ENCODE measurements at regions not wholly inside any gene's neighbourhood (a gene's known extent, or its start where the extent isn't known, plus 50 kb on each side); places are given as distances from the start of the nearest gene placed in this dataset.

DNA sequence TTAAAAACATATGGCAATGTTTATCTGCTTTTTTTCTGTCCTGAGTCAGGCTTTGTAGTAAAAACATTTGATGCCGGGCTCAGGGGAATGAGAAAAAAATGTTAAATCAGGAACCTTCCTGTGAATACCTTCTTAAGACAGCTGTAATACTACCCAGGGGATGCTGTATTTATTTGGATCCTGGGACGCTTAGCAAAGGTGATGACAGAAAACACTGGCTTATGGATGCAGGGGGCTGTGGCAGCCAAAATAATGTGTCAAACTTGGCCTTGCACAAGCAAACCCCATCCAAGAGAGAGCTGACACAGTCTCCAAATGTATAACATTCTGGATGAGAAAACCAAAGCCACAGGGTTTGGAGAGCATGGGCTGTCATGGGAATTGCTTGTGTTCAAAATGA lies 438.2 kb upstream of the PROK2 start:
- H3K9me3 ChIP-seq (ENCODE audit: low read depth), result peaks cover 14% of the 10 kb centered on the region
- no peak overlapping the region for H3K4me2 ChIP-seq
- Mint-ChIP-seq H3K9me3 (peaks cover 33% of the 10 kb centered on the region), H3K27me3 (ENCODE audit: insufficient read depth, low read depth) (peaks cover 4% of the 10 kb centered on the region), H3K36me3 (no peaks in the 10 kb centered on the region), H3K4me3 (no peak overlapping the region), H3K4me1 (no peaks in the 10 kb centered on the region), H3K27ac (no peak overlapping the region)
- no peak overlapping the region for H2AFZ ChIP-seq (replicated peaks)
- H3K36me3 ChIP-seq, result no peaks in the 10 kb centered on the region
- no peak for DNase-seq (ENCODE audit: low spot score)
- H3K79me2 ChIP-seq (ENCODE audit: low read depth), result no peaks in the 10 kb centered on the region
- no peak overlapping the region for H3K4me3 ChIP-seq
- H3K27me3 ChIP-seq, result no peaks in the 10 kb centered on the region
- H3F3A ChIP-seq (ENCODE audit: low read depth), result no peaks in the 10 kb centered on the region
- no peak overlapping the region for H3K9ac ChIP-seq
- H3K27ac ChIP-seq, result no peak overlapping the region
- TF ChIP-seq, protein P1, sequence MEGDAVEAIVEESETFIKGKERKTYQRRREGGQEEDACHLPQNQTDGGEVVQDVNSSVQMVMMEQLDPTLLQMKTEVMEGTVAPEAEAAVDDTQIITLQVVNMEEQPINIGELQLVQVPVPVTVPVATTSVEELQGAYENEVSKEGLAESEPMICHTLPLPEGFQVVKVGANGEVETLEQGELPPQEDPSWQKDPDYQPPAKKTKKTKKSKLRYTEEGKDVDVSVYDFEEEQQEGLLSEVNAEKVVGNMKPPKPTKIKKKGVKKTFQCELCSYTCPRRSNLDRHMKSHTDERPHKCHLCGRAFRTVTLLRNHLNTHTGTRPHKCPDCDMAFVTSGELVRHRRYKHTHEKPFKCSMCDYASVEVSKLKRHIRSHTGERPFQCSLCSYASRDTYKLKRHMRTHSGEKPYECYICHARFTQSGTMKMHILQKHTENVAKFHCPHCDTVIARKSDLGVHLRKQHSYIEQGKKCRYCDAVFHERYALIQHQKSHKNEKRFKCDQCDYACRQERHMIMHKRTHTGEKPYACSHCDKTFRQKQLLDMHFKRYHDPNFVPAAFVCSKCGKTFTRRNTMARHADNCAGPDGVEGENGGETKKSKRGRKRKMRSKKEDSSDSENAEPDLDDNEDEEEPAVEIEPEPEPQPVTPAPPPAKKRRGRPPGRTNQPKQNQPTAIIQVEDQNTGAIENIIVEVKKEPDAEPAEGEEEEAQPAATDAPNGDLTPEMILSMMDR (IDR thresholded peaks at IDR 0.05), result no peak
- TF ChIP-seq EZH2phosphoT487 (IDR thresholded peaks at IDR 0.05) (no peak), EZH2 (IDR thresholded peaks at IDR 0.05) (no peak)
- H3K4me1 ChIP-seq, result no peaks in the 10 kb centered on the region
- H4K20me1 ChIP-seq (ENCODE audit: low read depth), result no peaks in the 10 kb centered on the region

DNA sequence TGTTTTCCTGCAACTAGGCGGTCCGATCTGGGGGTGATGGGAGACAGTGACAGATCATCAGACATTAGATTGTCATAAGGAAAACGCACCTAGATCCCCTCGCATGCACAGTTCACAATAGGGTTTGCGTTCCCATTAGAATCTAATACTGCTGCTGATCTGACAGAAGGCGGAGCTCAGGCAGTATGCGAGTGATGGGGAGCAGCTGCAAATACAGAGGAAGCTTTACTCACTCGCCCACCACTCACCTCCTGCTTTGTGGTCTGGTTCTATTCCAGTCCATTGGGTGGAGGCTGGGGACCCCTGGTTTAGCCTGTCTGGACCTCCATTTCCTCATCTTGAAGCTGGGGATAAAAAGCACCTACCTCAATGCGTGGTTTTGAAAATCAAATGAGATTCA lies 437.5 kb upstream of the PROK2 start:
- no peaks in the 10 kb centered on the region for H3K36me3 ChIP-seq
- no peak overlapping the region for H3K9ac ChIP-seq
- peaks cover 14% of the 10 kb centered on the region for H3K9me3 ChIP-seq (ENCODE audit: low read depth)
- Mint-ChIP-seq H3K27ac (no peak overlapping the region), H3K27me3 (ENCODE audit: insufficient read depth, low read depth) (peaks cover 2% of the 10 kb centered on the region), H3K9me3 (peaks cover 29% of the 10 kb centered on the region), H3K4me1 (no peaks in the 10 kb centered on the region), H3K36me3 (no peaks in the 10 kb centered on the region), H3K4me3 (no peak overlapping the region)
- H3F3A ChIP-seq (ENCODE audit: low read depth), result no peaks in the 10 kb centered on the region
- no peak overlapping the region for H3K4me3 ChIP-seq
- no peak overlapping the region for H3K4me2 ChIP-seq
- no peak overlapping the region for H3K27ac ChIP-seq
- no peak overlapping the region for H2AFZ ChIP-seq (replicated peaks)
- H3K4me1 ChIP-seq, result no peaks in the 10 kb centered on the region
- no peaks in the 10 kb centered on the region for H3K27me3 ChIP-seq
- no peaks in the 10 kb centered on the region for H4K20me1 ChIP-seq (ENCODE audit: low read depth)
- no peak for DNase-seq (ENCODE audit: low spot score)
- TF ChIP-seq EZH2 (IDR thresholded peaks at IDR 0.05), result no peak
- TF ChIP-seq EZH2phosphoT487 (IDR thresholded peaks at IDR 0.05), result no peak
- TF ChIP-seq, protein P1 (IDR thresholded peaks at IDR 0.05), result no peak
- no peaks in the 10 kb centered on the region for H3K79me2 ChIP-seq (ENCODE audit: low read depth)

DNA sequence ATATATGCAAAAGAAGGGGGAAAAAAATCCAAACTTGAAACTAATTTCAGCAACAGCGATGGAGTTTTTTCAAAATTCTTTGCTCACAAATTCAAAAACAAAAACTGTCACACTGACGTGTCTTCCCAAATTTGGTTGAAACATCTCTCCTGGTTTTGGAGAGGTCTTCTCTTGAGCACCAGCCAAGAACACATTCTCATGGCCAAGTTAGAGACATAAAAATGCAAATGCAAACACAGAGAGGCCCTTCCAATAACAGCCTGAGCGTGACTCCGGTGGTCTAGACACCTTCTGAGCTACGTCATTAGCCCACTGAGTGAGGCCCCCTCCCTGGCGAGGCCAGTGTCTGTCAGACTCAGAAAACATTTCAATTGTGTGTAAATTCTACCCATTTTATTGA lies 436.0 kb upstream of the PROK2 start:
- H3K27ac ChIP-seq, result no peak overlapping the region
- no peak overlapping the region for H3K9ac ChIP-seq
- no peak overlapping the region for H2AFZ ChIP-seq (replicated peaks)
- H4K20me1 ChIP-seq (ENCODE audit: low read depth), result no peaks in the 10 kb centered on the region
- H3K4me1 Mint-ChIP-seq, result no peaks in the 10 kb centered on the region
- no peaks in the 10 kb centered on the region for H3K27me3 Mint-ChIP-seq (ENCODE audit: insufficient read depth, low read depth)
- H3K4me3 Mint-ChIP-seq, result no peak overlapping the region
- TF ChIP-seq EZH2 (IDR thresholded peaks at IDR 0.05) (no peak), EZH2phosphoT487 (IDR thresholded peaks at IDR 0.05) (no peak)
- TF ChIP-seq, protein P1 (IDR thresholded peaks at IDR 0.05), result no peak
- H3K9me3 ChIP-seq (ENCODE audit: low read depth), result peaks cover 14% of the 10 kb centered on the region
- peaks cover 22% of the 10 kb centered on the region for H3K9me3 Mint-ChIP-seq
- no peak for DNase-seq (ENCODE audit: low spot score)
- H3K36me3 ChIP-seq, result no peaks in the 10 kb centered on the region
- H3K79me2 ChIP-seq (ENCODE audit: low read depth), result no peaks in the 10 kb centered on the region
- H3K27ac Mint-ChIP-seq, result no peak overlapping the region
- no peak overlapping the region for H3K4me3 ChIP-seq
- no peak overlapping the region for H3K4me2 ChIP-seq
- H3K4me1 ChIP-seq, result no peaks in the 10 kb centered on the region
- no peaks in the 10 kb centered on the region for H3K27me3 ChIP-seq
- H3F3A ChIP-seq (ENCODE audit: low read depth), result no peaks in the 10 kb centered on the region
- no peaks in the 10 kb centered on the region for H3K36me3 Mint-ChIP-seq
